SK-N-SH (cell line): ENCODE measurements at regions not wholly inside any gene's neighbourhood (a gene's known extent, or its start where the extent isn't known, plus 50 kb on each side); places are given as distances from the start of the nearest gene placed in this dataset.

ENCODE experiments used
- CTCF ChIA-PET: fragments of 300-600, 350-600 bp; formaldehyde crosslinking; extraction: SDS; loops from one replicate; lab custom pipeline; 2021; lab: Yijun Ruan, JAX
- POLR2A ChIA-PET: fragments of 350-600 bp; sonication (Branson Sonifier 250); formaldehyde crosslinking; extraction: SDS; loops from one replicate; lab custom pipeline; 2020; ENCODE audit warnings: antibody characterized with exemption, inconsistent platforms; lab: Yijun Ruan, JAX
- DNase-seq: peaks from one replicate; pipeline ENCODE4 v3.0.0; 2012
- H2AFZ ChIP-seq: fragments of 200-600 bp; sonication (generic); 2 replicates; pipeline ENCODE4 v1.8.1; 2016; ENCODE audit warnings: antibody characterized with exemption, mild to moderate bottlenecking, low read depth
- H3F3A ChIP-seq: fragments of 200-600 bp; sonication (generic); replicated peaks from 2 replicates; pipeline ENCODE3; 2016; ENCODE audit warnings: antibody characterized with exemption, mild to moderate bottlenecking; ENCODE audit not compliant: insufficient read depth
- H3K27ac ChIP-seq, 2 experiments: fragments of 200-500 bp in 1 of 2; fragments of 200-600 bp in 1 of 2; sonication (Bioruptor generic) in 1 of 2; sonication (generic), shearing (Covaris generic) in 1 of 2; 2 replicates each; pipeline versions ENCODE4 v1.5.1 to v1.6.1; 2014 to 2016; ENCODE audit warnings: low read depth in 2 of 2, inconsistent platforms in 1 of 2, low read length in 1 of 2, mild to moderate bottlenecking in 1 of 2, mixed read lengths in 1 of 2
- H3K27me3 ChIP-seq: fragments of 200-600 bp; sonication (generic), shearing (Covaris generic); 2 replicates; pipeline ENCODE4 v1.6.1; 2016; ENCODE audit warnings: mixed run types; ENCODE audit not compliant: insufficient read depth
- H3K36me3 ChIP-seq, 2 experiments: fragments of 200-500 bp in 1 of 2; fragments of 200-600 bp in 1 of 2; sonication (Bioruptor generic) in 1 of 2; sonication (generic) in 1 of 2; replicated peaks in 1 of 2; 2 replicates each; pipeline versions ENCODE3 to v1.5.1; 2014 to 2016; ENCODE audit warnings: low read length in 1 of 2, mild to moderate bottlenecking in 1 of 2; ENCODE audit not compliant: insufficient read depth in 2 of 2, control insufficient read depth in 1 of 2
- H3K4me1 ChIP-seq, 2 experiments: fragments of 200-500 bp in 1 of 2; fragments of 200-600 bp in 1 of 2; sonication (Bioruptor generic) in 1 of 2; sonication (generic), shearing (Covaris generic) in 1 of 2; 2 replicates each; pipeline versions ENCODE4 v1.5.1 to v1.6.1; 2014 to 2016; ENCODE audit warnings: low read depth in 1 of 2, low read length in 1 of 2, mixed run types in 1 of 2; ENCODE audit not compliant: insufficient read depth in 2 of 2, control insufficient read depth in 1 of 2
- H3K4me2 ChIP-seq: fragments of 200-600 bp; sonication (generic), shearing (Covaris generic); 2 replicates; pipeline ENCODE4 v1.6.1; 2017; ENCODE audit warnings: mixed run types
- H3K4me3 ChIP-seq, 2 experiments: fragments of 200-500 bp in 1 of 2; fragments of 200-600 bp in 1 of 2; sonication (Bioruptor generic) in 1 of 2; sonication (generic), shearing (Covaris generic) in 1 of 2; 2 replicates each; pipeline versions ENCODE4 v1.5.1 to v1.8.1; 2014 to 2016; ENCODE audit warnings: low read depth in 2 of 2, inconsistent platforms in 1 of 2, low read length in 1 of 2, mild to moderate bottlenecking in 1 of 2, mixed read lengths in 1 of 2, moderate library complexity in 1 of 2
- H3K79me2 ChIP-seq: fragments of 200-600 bp; sonication (generic); 2 replicates; pipeline ENCODE4 v1.8.1; 2017; ENCODE audit warnings: mild to moderate bottlenecking; ENCODE audit not compliant: insufficient read depth
- H3K9ac ChIP-seq: fragments of 200-600 bp; sonication (generic); 2 replicates; pipeline ENCODE4 v1.6.1; 2017; ENCODE audit warnings: mixed run types
- H3K9me2 ChIP-seq: fragments of 200-600 bp; sonication (generic); 2 replicates; pipeline ENCODE4 v1.6.1; 2017; ENCODE audit warnings: mixed run types
- H3K9me3 ChIP-seq: fragments of 200-600 bp; sonication (generic); 2 replicates; pipeline ENCODE4 v1.6.1; 2017; ENCODE audit warnings: mixed run types, mild to moderate bottlenecking, moderate library complexity
- H4K20me1 ChIP-seq: fragments of 200-600 bp; sonication (generic); 2 replicates; pipeline ENCODE4 v1.6.1; 2017; ENCODE audit warnings: mild to moderate bottlenecking, mixed run types; ENCODE audit not compliant: insufficient read depth
- CHD2 ChIP-seq: fragments of 150-350 bp; IDR thresholded peaks from 2 replicates; pipeline ENCODE4 v1.6.1; 2018; ENCODE audit warnings: low read length; ENCODE audit not compliant: partially characterized antibody
- EZH2phosphoT487 ChIP-seq: fragments of 200-600 bp; sonication (generic); IDR thresholded peaks from 2 replicates; pipeline ENCODE4 v1.6.1; 2017; ENCODE audit warnings: low read depth, mixed run types, mild to moderate bottlenecking, antibody characterized with exemption, moderate library complexity, borderline replicate concordance
- FOSL2 ChIP-seq: IDR thresholded peaks from 2 replicates; pipeline ENCODE4 v1.4.0; 2012; ENCODE audit warnings: low read depth, mild to moderate bottlenecking, moderate library complexity, borderline replicate concordance
- GATA2 ChIP-seq: sonication (generic); formaldehyde crosslinking; IDR thresholded peaks from 2 replicates; pipeline ENCODE4 v1.5.0; 2020; ENCODE audit warnings: mild to moderate bottlenecking, missing genetic modification reagents
- MAX ChIP-seq: IDR thresholded peaks from 2 replicates; pipeline ENCODE4 v1.4.0; 2012; ENCODE audit warnings: low read depth
- MEF2A ChIP-seq: IDR thresholded peaks from 2 replicates; pipeline ENCODE4 v1.4.0; 2012; ENCODE audit warnings: low read depth, borderline replicate concordance
- NFIC ChIP-seq: IDR thresholded peaks from 2 replicates; pipeline ENCODE4 v1.4.0; 2012; ENCODE audit warnings: borderline replicate concordance
- NRF1 ChIP-seq: IDR thresholded peaks from 2 replicates; pipeline ENCODE4 v1.6.1; 2012; ENCODE audit warnings: low read depth, mild to moderate bottlenecking, low read length
- REST ChIP-seq: IDR thresholded peaks from 2 replicates; pipeline ENCODE4 v1.6.1; 2012; ENCODE audit warnings: mild to moderate bottlenecking, low read depth, low read length, moderate library complexity
- RFX5 ChIP-seq: IDR thresholded peaks from 2 replicates; pipeline ENCODE4 v1.6.1; 2012; ENCODE audit warnings: mild to moderate bottlenecking, improper control_type of control experiment, low read length
- TCF12 ChIP-seq: IDR thresholded peaks from 2 replicates; pipeline ENCODE4 v1.4.0; 2012
- YY1 ChIP-seq: IDR thresholded peaks from 2 replicates; pipeline ENCODE4 v1.4.0; 2012; ENCODE audit warnings: low read depth, mild to moderate bottlenecking
- ZBTB33 ChIP-seq: IDR thresholded peaks from 2 replicates; pipeline ENCODE4 v1.4.0; 2012; ENCODE audit warnings: low read depth, borderline replicate concordance
- WGBS: methylation state at CpG from one replicate; pipeline ENCODE4 v1.1.6; 2017; ENCODE audit warnings: low lambda C conversion rate; 5-methylcytosine and 5-hydroxymethylcytosine counted together

- TF ChIP-seq REST (no peak), NRF1 (no peak), EZH2phosphoT487 (no peak)
Observed at GRCh38 chr18:43919551-43919950, 642.3 kb upstream of the SYT4 start (continued).

GRCh38 chr18:43931439-43931838, 654.1 kb upstream of the SYT4 start:
- Histone ChIP-seq H3K36me3 (no peaks in the 10 kb centered on the region), H3K9me3 (no peaks in the 10 kb centered on the region), H2AFZ (no peak overlapping the region), H3K4me3 (no peak overlapping the region), H3K9me2 (no peaks in the 10 kb centered on the region), H3K4me1 (peaks cover 14 to 15% of the 10 kb centered on the region in 2 experiments; a peak in 3 of 4 replicates), H3K79me2 (no peaks in the 10 kb centered on the region), H3K27ac (no peak overlapping the region), H4K20me1 (no peaks in the 10 kb centered on the region), H3K27me3 (no peaks in the 10 kb centered on the region), H3F3A (no peaks in the 10 kb centered on the region), H3K9ac (no peak overlapping the region), H3K4me2 (no peak overlapping the region)
- WGBS = 85% methylated on average over 3 of the region's 3 CpGs
- POLR2A ChIA-PET = no interaction called here
- CTCF ChIA-PET = no interaction called here
- no peak for DNase-seq
- TF ChIP-seq MEF2A = no peak
- TF ChIP-seq CHD2 = no peak
- no peak for TF ChIP-seq RFX5
- TF ChIP-seq REST = no peak
- TF ChIP-seq GATA2 (CRISPR knock-in tag) = no peak
- no peak for TF ChIP-seq NFIC
- no peak for TF ChIP-seq FOSL2
- TF ChIP-seq ZBTB33 = no peak
- TF ChIP-seq MAX = no peak
- no peak for TF ChIP-seq YY1
- TF ChIP-seq TCF12 = no peak
